HFF-Myc (cell line): ENCODE measurements at regions not wholly inside any gene's neighbourhood (a gene's known extent, or its start where the extent isn't known, plus 50 kb on each side); places are given as distances from the start of the nearest gene placed in this dataset.

Source experiments
- DNase-seq: peaks from one replicate; pipeline ENCODE4 v3.0.0-alpha.2; 2011; ENCODE audit warnings: low read depth; ENCODE audit errors: extremely low read depth
- H3K4me3 ChIP-seq: replicated peaks from 2 replicates; pipeline ENCODE4 v1.5.1; 2011; ENCODE audit warnings: low read depth, mild to moderate bottlenecking, control low read depth, low read length
- CTCF ChIP-seq: IDR thresholded peaks from 2 replicates; pipeline ENCODE4 v1.5.1; 2012; ENCODE audit warnings: mild to moderate bottlenecking, low read depth, low read length, control low read depth; ENCODE audit errors: missing control alignments

- no peak for TF ChIP-seq CTCF
- no peak for DNase-seq
- no peak overlapping the region for H3K4me3 ChIP-seq
These were observed 242.3 kb downstream of the TLE3 start for GRCh38 chr15:69855258-69856000.

GRCh38 chr15:69857250-69857649 is 240.5 kb downstream of the TLE3 start:
- no peak for TF ChIP-seq CTCF
- no peak overlapping the region for H3K4me3 ChIP-seq
- DNase-seq: no peak

GRCh38 chr15:69857686-69858391 is 239.9 kb downstream of the TLE3 start:
- no peak overlapping the region for H3K4me3 ChIP-seq
- DNase-seq: no peak
- no peak for TF ChIP-seq CTCF

- no peak overlapping the region for H3K4me3 ChIP-seq
- DNase-seq: no peak
These were observed 239.3 kb downstream of the TLE3 start for GRCh38 chr15:69858456-69858855.

GRCh38 chr15:69859866-69860265 is 237.9 kb downstream of the TLE3 start:
- no peak for DNase-seq
- no peak overlapping the region for H3K4me3 ChIP-seq
- TF ChIP-seq CTCF: no peak

More at GRCh38 chr15:69858456-69858855, 239.3 kb downstream of the TLE3 start:
- no peak for TF ChIP-seq CTCF

- H3K4me3 ChIP-seq: no peak overlapping the region
- DNase-seq: no peak
- no peak for TF ChIP-seq CTCF
These were observed 237.4 kb downstream of the TLE3 start for GRCh38 chr15:69860321-69860720.
